ENCODE measurements at regions not wholly inside any gene's neighbourhood (a gene's known extent, or its start where the extent isn't known, plus 50 kb on each side); places are given as distances from the start of the nearest gene placed in this dataset.

DNA sequence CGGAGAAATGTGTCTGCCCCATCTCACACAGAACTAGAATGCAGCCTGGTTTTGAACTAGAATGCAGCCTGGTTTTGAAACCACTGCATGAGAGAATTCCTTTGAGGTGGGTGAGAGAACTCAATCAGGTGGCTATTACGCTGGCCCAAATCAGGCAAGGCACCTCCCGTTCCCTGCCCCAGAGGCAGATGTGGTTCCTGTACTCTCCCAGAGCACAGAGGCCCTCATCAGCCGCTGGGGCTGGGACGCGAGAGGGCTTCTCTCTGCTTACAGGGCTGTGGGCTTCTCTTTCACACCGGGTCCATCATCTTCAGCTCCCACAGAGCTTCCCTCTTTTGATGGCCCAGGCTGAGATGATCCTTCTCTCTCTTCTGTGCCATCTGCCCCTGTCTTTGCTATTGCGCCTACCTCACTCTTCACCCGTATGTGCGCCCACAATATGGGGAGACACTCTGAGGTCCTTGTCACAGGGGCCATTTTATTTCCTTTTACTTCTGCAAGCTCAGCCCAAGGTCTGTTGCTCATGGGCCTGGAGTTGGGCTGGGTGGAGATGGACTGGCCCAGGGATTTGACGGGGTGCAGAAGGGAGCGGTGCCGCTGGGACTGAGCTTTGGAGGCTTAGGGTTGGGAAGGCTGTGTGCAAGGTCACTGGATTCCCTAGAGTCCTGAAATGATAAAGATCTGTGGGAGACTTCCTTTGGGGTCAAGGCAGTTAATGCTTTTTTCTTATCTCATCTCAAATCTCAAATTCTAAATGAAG, 84.4 kb upstream of the HS6ST1 start:
- H3K4me3 Mint-ChIP-seq = no peak overlapping the region
- H3K27me3 Mint-ChIP-seq = peaks cover 21% of the 10 kb centered on the region
- H3K4me1 Mint-ChIP-seq = no peaks in the 10 kb centered on the region
- H3K9me3 Mint-ChIP-seq = no peaks in the 10 kb centered on the region
- ChIA-PET POLR2A (no interaction called here), CTCF (no interaction called here)
- DNase-seq = no peak
- no peak overlapping the region for H3K27ac Mint-ChIP-seq
- H3K36me3 Mint-ChIP-seq (ENCODE audit: low read depth) = no peaks in the 10 kb centered on the region

DNA sequence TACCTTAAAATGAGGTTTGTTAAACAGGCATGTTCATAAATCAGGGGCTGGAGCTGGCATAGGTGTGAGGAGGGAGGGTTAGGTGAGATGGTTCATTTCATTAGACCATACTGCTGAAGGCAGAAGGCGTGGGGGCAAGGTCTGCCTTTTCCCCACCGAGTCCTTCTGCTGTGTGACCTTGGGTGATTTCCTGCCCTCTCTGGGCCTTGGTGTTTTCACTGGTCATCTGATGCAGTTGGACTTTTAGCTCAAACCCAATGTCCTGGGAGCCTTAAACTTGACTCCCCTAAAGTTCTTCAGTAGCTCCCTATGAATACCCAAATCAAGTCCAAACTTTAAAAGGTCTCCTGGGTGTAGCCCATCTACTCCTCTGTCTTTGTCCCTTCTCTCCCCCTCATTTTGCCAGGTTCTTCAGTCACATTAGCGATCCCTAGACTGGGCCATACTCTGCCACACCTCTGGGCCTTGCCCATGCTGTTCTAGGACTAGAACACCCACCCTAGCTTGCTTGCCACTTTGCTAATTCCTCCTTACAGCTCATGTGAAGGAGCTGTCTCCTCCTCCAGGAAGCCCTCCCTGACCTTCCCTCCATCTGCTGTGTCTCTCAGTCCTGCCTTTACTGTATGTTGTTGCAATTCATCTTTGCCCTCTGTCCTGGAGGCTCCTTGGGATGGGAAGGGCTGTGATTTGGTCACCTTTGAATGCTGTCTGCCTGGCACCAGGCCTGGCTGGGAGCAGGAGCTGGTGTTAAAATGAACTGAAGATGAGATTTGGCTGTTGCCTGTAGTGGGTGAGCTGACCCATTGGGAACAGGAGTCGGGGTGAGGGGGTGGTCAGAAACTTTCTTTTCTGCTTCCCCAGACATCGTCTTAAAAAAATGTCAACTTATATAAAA, 85.4 kb upstream of the HS6ST1 start:
- no peak for DNase-seq
- Mint-ChIP-seq H3K27me3 (peaks cover 18% of the 10 kb centered on the region), H3K4me1 (no peaks in the 10 kb centered on the region), H3K27ac (no peak overlapping the region), H3K4me3 (no peak overlapping the region), H3K36me3 (ENCODE audit: low read depth) (no peaks in the 10 kb centered on the region), H3K9me3 (no peaks in the 10 kb centered on the region)
- ChIA-PET POLR2A (no interaction called here), CTCF (no interaction called here)

DNA sequence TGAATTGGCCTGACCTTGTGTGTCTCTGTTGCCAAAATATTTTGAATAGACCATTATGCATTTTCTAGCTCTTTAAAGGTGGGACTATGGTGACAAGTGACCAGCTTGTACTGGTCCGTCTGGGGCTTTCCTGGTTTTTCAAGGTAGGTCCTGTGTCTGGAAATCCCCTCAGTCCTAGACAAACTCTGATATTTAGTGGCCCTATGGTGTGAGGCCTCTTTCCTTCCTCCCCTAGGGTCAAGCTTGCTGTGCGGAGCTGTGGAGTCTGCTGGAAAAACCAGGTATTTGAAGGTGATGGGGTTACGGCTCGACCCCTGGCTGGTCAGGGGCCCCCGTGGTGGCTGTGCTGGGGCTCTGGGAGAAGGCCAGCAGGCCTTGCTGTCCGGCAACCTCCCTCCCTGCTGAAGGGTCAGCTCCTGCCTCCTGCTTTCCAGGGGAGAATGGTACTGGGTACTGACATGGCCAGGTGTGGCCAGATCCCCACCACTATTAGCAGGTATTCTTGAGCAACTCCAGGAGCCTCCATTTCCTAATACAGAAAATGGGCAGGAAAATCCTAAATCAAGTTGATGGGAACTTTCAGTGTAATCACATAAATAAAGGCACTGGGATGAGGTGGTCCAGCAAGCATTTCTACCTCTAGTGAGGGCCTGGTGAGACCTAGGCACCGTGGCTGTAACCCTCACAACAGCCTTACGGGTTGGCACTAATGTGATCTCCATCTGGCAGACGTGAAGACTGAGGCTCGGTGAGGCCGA, 86.2 kb upstream of the HS6ST1 start:
- no peaks in the 10 kb centered on the region for H3K36me3 Mint-ChIP-seq (ENCODE audit: low read depth)
- CTCF ChIA-PET = no interaction called here
- H3K27ac Mint-ChIP-seq = no peak overlapping the region
- no peak overlapping the region for H3K4me3 Mint-ChIP-seq
- H3K9me3 Mint-ChIP-seq = no peaks in the 10 kb centered on the region
- DNase-seq = no peak
- peaks cover 12% of the 10 kb centered on the region for H3K27me3 Mint-ChIP-seq
- no peaks in the 10 kb centered on the region for H3K4me1 Mint-ChIP-seq
- POLR2A ChIA-PET = no interaction called here

DNA sequence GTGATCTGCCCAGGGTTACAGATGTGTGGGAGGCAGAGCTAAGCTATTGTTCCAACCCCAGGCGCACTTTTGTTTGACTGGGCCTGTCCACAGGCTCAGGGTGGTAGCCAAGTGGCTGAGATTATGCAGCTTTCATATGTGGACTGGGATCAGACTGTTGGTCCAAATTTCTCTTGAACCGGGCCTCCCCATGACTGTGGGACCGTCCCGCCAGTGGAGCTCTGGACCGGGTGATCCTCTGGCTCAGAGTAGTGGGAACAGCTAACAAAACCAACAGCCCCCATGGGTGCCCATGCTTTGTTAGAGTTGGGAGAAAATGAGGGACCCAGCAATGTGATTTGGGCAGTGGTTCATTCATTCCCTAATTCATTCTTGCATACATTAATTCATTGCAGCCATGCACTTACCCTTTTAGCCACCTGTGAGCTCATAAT, 86.8 kb upstream of the HS6ST1 start:
- POLR2A ChIA-PET = no interaction called here
- Mint-ChIP-seq H3K27ac (no peak overlapping the region), H3K4me3 (no peak overlapping the region), H3K4me1 (no peaks in the 10 kb centered on the region), H3K9me3 (no peaks in the 10 kb centered on the region), H3K36me3 (ENCODE audit: low read depth) (no peaks in the 10 kb centered on the region), H3K27me3 (peaks cover 10% of the 10 kb centered on the region)
- DNase-seq = no peak
- CTCF ChIA-PET = no interaction called here

DNA sequence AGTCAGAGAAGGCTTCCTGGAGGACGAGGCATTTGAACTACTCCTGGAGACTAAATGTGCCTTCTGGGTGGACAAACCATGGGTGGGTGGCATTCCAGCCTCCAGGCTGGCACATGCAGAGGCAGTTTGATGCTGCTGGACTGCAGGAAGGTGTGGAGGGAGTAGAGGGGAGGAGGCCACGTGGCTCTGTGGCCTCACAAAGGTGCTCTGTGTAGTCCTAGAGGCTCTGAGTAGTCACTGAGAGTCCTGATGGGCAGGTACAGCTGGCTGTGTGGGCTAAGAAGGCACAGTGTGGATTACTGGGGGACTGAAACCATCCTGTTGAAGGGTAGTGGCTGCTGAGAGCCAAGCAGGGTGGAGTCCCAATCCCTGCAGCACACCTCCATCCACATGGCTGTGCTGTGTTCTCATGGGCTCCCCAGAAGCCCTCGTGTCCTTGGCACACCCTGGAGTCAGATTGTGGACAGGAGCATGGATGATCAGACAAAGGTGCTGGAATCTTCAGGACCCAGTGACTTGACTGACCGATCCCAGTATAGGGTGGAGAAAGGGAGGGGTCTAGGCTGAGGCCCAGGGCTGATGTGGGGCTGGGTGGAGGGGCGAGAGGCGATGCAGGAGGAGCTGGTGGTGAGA, 87.4 kb upstream of the HS6ST1 start:
- Mint-ChIP-seq H3K27ac (no peak overlapping the region), H3K27me3 (peaks cover 5% of the 10 kb centered on the region), H3K9me3 (no peaks in the 10 kb centered on the region), H3K36me3 (ENCODE audit: low read depth) (no peaks in the 10 kb centered on the region), H3K4me1 (no peaks in the 10 kb centered on the region), H3K4me3 (no peak overlapping the region)
- peak; percentile 9 for DNase-seq
- POLR2A ChIA-PET = no interaction called here
- CTCF ChIA-PET = no interaction called here

DNA sequence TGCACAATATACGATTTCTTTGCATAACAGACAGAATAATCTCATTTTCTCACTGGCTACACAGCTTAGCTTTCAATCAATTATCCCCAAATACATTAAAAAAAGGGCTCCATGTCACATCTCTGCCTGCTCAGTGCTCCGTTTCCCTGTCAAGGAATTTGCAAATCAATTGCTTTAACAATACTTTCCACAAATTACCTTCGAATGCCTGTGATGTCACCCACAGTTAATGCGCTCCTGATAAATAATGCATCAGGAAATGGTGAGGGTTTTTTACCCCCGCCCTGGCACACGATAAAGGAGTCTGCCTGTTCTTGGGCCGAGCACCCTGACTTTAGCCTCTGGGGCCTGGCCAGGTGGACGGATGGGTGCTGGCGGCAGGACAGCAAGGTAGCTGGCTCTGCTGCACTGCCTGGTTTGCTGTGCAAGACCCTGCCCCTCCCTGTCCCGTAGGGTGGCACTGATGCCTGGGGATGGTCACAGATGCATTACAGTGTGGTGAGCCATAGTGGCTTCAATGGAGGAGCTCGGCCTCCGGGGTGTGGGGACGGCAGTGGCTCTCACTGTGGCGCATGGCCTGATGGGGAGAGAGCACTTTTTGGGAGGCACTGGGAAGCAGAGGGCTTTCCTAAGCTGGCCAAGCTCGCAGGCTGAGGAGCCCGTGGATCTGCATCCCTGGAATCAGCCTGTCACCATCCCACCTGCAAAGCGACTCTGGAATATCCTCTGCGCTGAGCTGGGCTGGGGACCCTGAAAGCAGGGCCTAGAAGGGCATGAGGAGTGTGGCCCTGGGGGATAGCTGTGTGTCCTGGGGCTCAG, 88.3 kb upstream of the HS6ST1 start:
- peak; percentile 11 for DNase-seq
- CTCF ChIA-PET = no interaction called here
- Mint-ChIP-seq H3K9me3 (no peaks in the 10 kb centered on the region), H3K4me1 (no peaks in the 10 kb centered on the region), H3K36me3 (ENCODE audit: low read depth) (no peaks in the 10 kb centered on the region), H3K27me3 (peaks cover 5% of the 10 kb centered on the region), H3K4me3 (no peak overlapping the region), H3K27ac (no peak overlapping the region)
- POLR2A ChIA-PET = no interaction called here

DNA sequence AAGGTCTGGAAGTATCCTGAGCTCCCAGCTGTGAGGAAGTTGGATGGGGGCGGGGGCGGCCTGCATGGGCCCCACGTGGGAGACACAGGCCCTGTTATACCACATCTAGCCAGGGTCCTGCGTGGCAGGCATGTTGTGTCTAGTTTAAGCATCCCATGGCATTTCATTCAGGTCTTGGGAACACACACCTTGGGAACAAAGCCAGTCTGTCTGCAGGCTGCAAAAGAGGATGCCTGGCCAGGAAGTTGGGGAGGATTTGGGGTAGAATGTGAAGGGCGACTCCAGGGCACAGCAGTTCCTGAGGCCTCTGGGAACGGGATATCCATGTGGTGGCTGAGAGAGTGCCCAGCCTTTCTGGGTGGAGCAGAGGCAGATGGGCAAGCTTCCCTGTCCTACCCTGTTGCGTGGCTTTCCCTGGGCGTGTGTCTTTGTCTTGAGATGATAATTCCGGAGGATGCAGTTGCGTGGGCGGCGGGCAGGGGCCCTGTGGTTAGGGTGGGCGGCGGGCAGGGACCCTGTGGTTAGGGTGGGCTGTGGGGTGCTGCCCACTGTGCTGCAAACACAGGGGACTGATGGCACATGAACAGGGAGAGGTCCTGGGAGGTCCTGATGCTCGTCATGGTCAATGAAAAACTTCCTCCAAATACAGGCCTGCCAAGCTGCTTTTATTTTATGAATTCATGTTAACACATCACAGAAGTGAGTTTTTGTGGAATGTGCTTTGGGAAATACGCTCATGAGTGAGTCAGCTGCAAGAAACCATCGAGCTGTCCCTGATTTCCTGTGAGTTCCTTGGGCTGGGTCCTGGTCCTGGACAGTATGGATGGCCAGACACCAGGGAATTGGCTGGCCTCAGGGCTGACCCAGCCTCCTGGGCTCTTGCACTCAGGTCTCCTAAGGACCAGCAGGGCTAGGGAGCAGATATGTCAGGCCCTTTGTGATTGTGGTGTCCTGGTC, 90.0 kb upstream of the HS6ST1 start:
- H3K4me3 Mint-ChIP-seq = no peak overlapping the region
- DNase-seq = peak; percentile 7
- ChIA-PET POLR2A (no interaction called here), CTCF (no interaction called here)
- H3K27ac Mint-ChIP-seq = no peak overlapping the region
- H3K36me3 Mint-ChIP-seq (ENCODE audit: low read depth) = no peaks in the 10 kb centered on the region
- no peaks in the 10 kb centered on the region for H3K4me1 Mint-ChIP-seq
- H3K27me3 Mint-ChIP-seq = peaks cover 2% of the 10 kb centered on the region
- H3K9me3 Mint-ChIP-seq = no peaks in the 10 kb centered on the region

DNA sequence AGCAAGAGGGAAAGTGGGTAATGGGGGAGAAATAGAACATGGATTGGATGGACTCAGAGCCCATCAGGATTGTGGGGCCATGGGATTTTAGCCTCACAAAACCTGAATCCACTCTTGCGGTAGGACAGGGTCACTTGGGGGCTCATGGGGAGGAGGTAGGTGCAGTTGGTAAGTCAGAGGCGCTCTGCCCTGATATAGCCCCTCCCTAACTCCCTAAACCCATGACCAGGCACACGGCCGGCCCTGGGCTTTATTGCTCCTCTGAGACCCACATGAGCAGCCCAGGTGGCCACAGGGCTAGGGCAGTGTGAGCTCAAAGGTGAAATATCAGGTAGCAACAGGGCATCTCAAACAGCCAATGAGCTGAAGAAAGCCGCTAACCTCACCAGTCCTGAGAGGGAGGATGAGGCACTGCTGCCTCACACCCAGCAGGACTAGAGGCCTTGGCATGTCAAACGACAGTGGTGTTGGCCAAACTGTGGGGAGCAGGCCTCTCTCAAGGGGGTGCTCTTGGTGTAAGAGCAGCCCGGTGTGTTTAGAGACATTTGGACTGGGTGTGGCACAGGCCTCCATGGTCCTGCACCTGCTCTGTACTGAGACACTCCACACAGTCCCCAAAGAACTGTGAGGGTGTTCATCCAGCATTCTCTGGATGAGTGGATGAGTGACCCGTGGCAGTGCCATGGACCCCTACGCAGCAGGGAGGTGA, 90.8 kb upstream of the HS6ST1 start:
- H3K4me3 Mint-ChIP-seq = no peak overlapping the region
- peak; percentile 12 for DNase-seq
- no peak overlapping the region for H3K27ac Mint-ChIP-seq
- no peaks in the 10 kb centered on the region for H3K27me3 Mint-ChIP-seq
- no peaks in the 10 kb centered on the region for H3K36me3 Mint-ChIP-seq (ENCODE audit: low read depth)
- H3K4me1 Mint-ChIP-seq = no peaks in the 10 kb centered on the region
- POLR2A ChIA-PET = no interaction called here
- no peaks in the 10 kb centered on the region for H3K9me3 Mint-ChIP-seq
- CTCF ChIA-PET = no interaction called here

DNA sequence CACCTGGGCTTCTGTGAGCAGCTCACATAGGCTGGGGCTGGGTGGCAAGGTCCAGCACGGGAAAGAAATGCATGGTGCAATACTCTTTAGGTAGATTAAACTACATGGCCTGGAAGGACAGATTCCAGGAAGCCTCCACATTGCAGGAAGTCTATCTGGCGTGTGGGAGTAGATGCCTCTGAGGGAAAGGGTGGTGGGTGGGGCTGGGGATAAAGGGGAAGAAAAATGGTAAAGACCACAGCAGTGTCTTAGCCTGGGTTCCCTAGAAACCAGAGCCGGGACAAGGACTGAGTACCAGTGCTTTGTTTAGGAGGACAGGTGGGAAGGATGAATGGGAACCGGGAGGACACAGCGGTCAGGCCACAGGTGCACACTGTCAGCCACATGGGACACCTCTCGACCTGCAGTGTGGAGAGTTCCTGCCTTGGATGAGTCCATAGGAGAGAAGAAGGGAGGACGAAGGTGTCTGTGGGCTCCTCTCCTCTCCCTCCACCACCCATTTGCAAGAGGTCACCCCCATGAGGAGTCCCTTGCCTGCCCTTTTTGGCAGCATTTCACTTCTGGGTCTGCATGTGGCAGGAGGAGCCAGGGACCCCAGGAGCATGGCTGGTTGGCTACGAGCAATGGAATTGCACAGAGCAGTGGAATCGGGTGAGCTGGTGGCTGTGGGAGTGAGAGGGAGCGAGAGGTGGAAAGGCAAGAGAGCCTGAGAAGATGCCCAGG, 91.5 kb upstream of the HS6ST1 start:
- ChIA-PET POLR2A (no interaction called here), CTCF (no interaction called here)
- H3K27me3 Mint-ChIP-seq = no peaks in the 10 kb centered on the region

DNA sequence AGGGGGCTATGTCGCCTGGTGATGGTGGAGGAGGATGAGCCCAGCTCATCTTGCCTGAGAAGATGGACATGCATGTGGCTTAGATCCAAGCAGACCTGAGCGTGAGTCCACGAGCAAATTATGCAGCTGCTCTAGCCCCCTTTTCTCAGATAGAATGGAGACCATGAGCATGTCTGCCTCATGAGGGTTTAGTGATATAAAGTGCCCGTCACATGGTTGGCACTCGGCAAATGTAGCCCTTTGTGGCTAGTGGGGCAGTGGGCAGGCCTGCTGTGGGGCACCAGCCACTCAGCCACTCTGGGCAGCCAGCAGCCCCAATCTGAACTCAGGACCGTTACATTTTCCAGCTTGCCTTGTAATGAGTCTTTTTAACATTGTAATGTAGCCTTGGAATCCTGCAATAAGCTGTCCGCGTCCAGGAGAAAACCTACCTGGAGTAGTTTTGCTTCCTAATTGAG, 92.1 kb upstream of the HS6ST1 start:
- no peak for DNase-seq
- Mint-ChIP-seq H3K36me3 (ENCODE audit: low read depth) (no peaks in the 10 kb centered on the region), H3K4me1 (no peaks in the 10 kb centered on the region), H3K27me3 (no peaks in the 10 kb centered on the region), H3K9me3 (no peaks in the 10 kb centered on the region), H3K4me3 (no peak overlapping the region), H3K27ac (no peak overlapping the region)
- ChIA-PET POLR2A (no interaction called here), CTCF (no interaction called here)

More for the DNA sequence above, 91.5 kb upstream of the HS6ST1 start:
- H3K4me3 Mint-ChIP-seq = no peak overlapping the region
- peak; percentile 9 for DNase-seq
- H3K4me1 Mint-ChIP-seq = no peaks in the 10 kb centered on the region
- no peak overlapping the region for H3K27ac Mint-ChIP-seq
- no peaks in the 10 kb centered on the region for H3K36me3 Mint-ChIP-seq (ENCODE audit: low read depth)
- H3K9me3 Mint-ChIP-seq = no peaks in the 10 kb centered on the region

DNA sequence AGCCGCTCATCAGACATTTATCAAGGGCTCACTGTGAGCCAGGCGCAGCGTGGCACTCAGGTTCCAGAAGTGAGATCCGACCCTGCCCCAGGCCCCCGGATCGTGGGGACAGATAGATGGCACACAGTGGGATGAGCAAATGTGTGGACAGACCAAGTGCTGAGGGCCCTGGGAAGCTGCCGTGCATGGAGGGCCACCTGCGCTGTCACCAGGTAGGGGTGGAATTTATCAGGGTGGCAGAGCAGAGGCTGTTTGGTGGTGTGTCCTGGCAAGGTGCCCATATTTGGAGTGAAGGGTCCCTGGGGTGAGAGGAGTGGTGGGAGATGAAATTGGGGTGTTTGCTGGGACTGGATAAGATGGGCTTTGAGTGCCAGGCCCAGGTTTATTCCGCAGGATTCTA, 92.8 kb upstream of the HS6ST1 start:
- Mint-ChIP-seq H3K27ac (no peak overlapping the region), H3K9me3 (no peaks in the 10 kb centered on the region), H3K27me3 (no peaks in the 10 kb centered on the region), H3K36me3 (ENCODE audit: low read depth) (no peaks in the 10 kb centered on the region), H3K4me1 (no peaks in the 10 kb centered on the region), H3K4me3 (no peak overlapping the region)
- no peak for DNase-seq
- POLR2A ChIA-PET = no interaction called here
- CTCF ChIA-PET = no interaction called here

All from activated CD4-positive, alpha-beta memory T cell treated with anti-CD3 and anti-CD28 coated beads, Interleukin-2, amount 10 ng/mL, durations not matched to agents 7 days and 5 days (primary cell).